Astrocyte of the cerebellum (primary cell): ENCODE measurements at regions not wholly inside any gene's neighbourhood (a gene's known extent, or its start where the extent isn't known, plus 50 kb on each side); places are given as distances from the start of the nearest gene placed in this dataset.

ENCODE experiments used
- DNase-seq: peaks from one replicate; pipeline ENCODE4 v3.0.0-alpha.2; 2011; ENCODE audit warnings: low read depth
- H3K4me3 ChIP-seq: 2 replicates; pipeline ENCODE4 v1.5.1; 2011; ENCODE audit warnings: mild to moderate bottlenecking, low read depth, low read length, moderate library complexity
- in situ Hi-C: cut with HindIII; loops from 2 replicates; pipeline ENCODE4 v1.10.0; 2017; ENCODE audit warnings: low sequenced_read_pairs
- TF ChIP-seq, protein P1 (sequence below): IDR thresholded peaks from 2 replicates; pipeline ENCODE4 v1.5.1; 2012; ENCODE audit warnings: low read length, low read depth, moderate library complexity, mild to moderate bottlenecking; ENCODE audit errors: missing control alignments

DNA sequence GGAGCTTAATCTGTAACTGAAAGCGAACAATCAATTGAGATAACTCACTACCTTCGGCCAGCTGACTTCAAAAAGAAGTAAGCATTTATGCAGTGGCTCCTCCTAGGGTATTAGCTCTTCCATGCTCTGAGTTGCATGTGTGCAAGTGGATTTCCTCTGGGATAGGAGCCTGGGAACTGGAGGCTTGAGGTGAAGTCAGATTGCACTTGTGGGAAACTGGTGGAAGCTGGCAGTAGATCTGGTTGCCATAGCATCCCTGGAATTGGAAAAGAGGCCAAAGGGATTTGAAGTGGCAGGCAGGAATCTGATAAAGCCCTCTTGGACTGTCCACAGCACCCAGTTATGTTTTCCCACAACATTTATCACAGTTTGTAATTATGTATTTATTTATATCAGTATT is 50.6 kb upstream of the FMNL2 start:
- no peak overlapping the region for H3K4me3 ChIP-seq
- DNase-seq, result peak; percentile 6
- in situ Hi-C loops, result no loop called here
- TF ChIP-seq, protein P1, sequence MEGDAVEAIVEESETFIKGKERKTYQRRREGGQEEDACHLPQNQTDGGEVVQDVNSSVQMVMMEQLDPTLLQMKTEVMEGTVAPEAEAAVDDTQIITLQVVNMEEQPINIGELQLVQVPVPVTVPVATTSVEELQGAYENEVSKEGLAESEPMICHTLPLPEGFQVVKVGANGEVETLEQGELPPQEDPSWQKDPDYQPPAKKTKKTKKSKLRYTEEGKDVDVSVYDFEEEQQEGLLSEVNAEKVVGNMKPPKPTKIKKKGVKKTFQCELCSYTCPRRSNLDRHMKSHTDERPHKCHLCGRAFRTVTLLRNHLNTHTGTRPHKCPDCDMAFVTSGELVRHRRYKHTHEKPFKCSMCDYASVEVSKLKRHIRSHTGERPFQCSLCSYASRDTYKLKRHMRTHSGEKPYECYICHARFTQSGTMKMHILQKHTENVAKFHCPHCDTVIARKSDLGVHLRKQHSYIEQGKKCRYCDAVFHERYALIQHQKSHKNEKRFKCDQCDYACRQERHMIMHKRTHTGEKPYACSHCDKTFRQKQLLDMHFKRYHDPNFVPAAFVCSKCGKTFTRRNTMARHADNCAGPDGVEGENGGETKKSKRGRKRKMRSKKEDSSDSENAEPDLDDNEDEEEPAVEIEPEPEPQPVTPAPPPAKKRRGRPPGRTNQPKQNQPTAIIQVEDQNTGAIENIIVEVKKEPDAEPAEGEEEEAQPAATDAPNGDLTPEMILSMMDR, result no peak
